ENCODE measurements at regions not wholly inside any gene's neighbourhood (a gene's known extent, or its start where the extent isn't known, plus 50 kb on each side); places are given as distances from the start of the nearest gene placed in this dataset.

DNA sequence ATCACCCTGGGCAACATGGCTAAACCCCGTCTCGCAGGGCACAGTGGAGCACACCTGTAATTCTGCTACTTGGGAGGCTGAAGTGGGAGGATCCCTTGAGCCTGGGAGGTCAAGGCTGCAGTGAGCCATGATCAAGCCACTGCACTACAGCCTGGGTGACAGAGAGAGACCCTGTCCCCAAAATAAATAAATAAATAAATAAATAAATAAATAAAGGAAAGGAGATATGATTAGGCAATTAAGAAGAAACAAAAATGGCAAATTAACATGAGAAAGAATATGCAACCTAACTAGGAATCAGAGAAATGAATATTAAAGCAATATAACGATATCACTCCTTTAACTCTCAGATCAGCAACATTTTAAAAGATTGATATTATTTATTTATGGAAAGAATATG, 92.3 kb downstream of the C1D start:
- DNase-seq (ENCODE audit: low read depth in 2 of 2) = no peak

- DNase-seq (ENCODE audit: low read depth in 2 of 2) = no peak
Measured at GRCh38 chr2:67974559-67975430, 88.0 kb downstream of the C1D start.

DNA sequence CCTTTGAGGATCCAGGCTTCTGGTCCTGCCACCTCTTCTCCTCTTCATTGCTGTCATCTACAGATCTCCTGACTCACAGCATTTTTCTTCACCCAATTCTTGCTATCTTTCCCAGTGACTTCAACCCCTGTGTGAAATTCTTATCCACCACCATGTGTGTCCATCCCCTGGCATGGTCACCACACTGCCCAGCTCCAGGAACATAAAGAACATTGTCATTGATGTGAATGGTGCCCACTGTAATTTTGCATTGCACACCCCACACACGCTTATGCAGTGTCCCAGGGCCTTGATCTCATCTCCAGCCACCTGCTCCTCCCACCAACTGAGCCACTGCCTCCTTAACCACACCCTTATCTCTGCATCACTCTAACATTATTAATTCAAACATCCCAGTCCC, 85.3 kb downstream of the C1D start:
- DNase-seq (ENCODE audit: low read depth in 2 of 2) = no peak

- no peak for DNase-seq (ENCODE audit: low read depth in 2 of 2)
Measured at GRCh38 chr2:67982956-67983355, 79.8 kb downstream of the C1D start.

DNA sequence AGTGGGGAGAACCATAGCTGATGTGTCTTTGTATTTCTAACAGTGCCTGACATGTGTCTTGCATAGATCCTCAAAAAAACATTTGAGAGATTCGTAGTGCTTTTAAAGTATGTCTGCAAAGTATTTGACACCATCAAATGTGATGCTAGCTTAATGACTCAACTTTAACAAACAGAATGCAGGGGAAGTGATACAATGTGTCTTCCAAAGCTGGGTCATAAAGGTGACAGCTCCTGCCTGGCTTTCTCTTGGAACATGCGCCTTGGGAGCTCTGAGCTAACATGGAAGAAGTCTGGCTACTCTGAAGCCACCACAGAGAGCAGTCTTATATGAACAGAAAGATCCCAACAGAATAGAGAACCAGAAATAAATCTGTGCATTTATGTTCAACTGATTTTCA, 78.2 kb downstream of the C1D start:
- no peak for DNase-seq (ENCODE audit: low read depth in 2 of 2)

GRCh38 chr2:67985586-67985985, 77.2 kb downstream of the C1D start:
- DNase-seq (ENCODE audit: low read depth in 2 of 2) = no peak

GRCh38 chr2:67986258-67986657, 76.5 kb downstream of the C1D start:
- no peak for DNase-seq (ENCODE audit: low read depth in 2 of 2)

Data from stimulated activated CD4-positive, alpha-beta T cell treated with anti-CD3 and anti-CD28 coated beads, Interleukin-12 subunit alpha, Interleukin-12 subunit beta, amount 100 ng/mL, for 24 hours (primary cell).